ENCODE measurements at regions not wholly inside any gene's neighbourhood (a gene's known extent, or its start where the extent isn't known, plus 50 kb on each side); places are given as distances from the start of the nearest gene placed in this dataset.

GRCh38 chr1:164902491-164902890 is 343.5 kb downstream of the PBX1 start:
- TF ChIP-seq CTCF (IDR thresholded peaks at IDR 0.05) (no peak), POLR2A (IDR thresholded peaks at IDR 0.05) (no peak)

Data from lower leg skin (tissue), 3 donors.